ENCODE measurements at regions not wholly inside any gene's neighbourhood (a gene's known extent, or its start where the extent isn't known, plus 50 kb on each side); places are given as distances from the start of the nearest gene placed in this dataset.

DNA sequence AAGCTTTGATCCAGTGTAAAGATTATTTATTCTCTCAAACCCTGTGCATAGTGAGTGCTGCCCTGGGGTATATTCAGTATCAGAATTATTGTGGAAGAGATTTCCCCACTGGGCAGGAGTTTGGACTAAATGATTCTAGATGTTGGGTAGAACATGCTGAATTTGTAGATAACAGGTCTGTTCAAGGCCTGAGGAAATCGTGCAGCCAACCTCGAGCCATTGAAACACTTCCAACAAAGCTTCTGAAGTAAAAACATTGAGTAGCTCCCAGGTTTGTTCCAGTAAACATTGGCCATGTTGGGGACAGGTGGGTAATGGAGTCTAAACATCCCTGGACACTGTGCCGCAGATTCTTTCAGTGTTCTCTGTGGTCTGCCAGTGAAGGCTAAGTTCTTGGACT is 87.5 kb downstream of the LLPH start:
- no peak for DNase-seq

DNA sequence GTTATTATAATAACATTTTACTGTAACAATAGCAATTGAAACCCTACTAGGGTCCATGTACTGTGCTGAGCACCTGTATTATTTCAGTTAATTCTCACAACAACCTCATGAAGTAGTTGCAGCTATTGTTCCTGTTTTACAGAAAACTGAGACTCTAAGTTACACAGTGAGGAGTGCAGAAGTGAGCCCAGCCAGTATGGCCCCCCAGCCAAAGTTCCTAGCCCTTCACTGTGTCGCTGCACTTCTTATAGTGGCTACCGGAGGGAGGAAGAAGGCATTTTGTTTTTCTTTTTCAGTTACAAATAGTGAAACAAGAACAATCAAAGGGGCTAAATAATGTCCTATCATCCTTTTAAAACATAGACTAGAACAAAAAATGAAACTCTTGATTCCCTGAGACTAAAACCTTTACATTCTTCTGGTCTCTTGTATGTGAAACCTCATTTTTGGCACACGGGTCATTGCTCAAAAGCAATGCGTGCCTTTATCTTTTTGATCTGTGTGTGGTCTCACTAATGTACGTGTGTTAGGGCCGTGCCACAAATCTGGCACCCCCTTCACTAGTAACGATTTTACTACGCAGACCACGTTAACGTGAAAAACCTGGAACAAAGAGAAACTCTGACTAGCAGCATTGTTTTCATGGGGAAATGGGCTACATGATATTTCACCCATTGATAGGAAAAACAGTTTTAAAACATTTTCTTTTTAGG is 88.7 kb downstream of the LLPH start:
- no peak for DNase-seq

DNA sequence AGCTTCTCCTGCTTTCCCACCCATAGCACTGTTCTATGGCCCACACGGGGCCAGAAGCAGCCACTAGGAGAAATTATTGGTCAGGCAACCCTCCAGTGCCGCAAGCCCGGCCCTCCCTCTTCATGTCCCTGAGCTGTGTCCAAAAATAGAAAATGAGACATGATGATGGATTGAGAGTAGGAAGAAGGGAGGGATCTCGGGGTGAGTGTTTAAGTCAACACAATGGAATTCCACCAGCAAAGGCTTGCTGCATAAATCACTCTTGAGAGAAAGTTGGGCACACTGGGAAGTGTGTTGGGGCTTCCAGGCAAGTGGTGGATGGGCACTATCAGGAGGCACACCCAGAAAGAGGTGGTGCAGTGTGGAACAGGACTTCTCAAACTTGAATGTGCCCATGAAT is 94.2 kb downstream of the LLPH start:
- DNase-seq, result peak; percentile 70

DNA sequence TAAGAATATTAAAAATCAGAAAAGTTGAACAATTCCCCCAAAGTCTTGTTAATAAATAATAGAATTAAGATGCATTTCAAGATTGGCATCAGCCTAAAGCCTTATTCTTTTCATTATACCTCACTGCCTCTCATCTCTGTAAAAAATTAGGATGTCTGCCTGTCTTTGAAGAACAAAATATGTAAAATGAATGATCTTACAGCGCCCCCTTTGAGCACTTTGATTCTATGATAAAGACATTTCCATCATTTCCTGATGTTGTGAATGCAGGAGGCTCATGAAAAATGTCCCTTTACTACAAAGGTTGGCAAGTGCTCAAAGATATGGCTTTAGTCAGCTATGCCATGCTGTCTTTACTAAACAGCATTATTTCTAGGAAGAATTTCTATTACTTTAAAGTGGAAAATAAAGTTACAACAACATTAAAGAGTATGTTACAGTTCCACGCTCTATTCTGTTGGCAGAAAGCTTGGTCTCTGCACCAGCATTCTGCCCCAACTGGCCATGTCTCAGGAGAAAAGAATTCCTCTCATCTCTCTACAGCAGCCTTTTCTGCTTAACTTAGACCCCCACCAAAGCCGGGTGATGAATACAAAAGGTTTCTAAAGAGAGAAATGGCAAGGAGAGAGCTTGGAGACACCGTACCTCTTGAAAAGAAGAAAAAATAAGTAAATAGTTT is 95.1 kb downstream of the LLPH start:
- DNase-seq, result no peak

DNA sequence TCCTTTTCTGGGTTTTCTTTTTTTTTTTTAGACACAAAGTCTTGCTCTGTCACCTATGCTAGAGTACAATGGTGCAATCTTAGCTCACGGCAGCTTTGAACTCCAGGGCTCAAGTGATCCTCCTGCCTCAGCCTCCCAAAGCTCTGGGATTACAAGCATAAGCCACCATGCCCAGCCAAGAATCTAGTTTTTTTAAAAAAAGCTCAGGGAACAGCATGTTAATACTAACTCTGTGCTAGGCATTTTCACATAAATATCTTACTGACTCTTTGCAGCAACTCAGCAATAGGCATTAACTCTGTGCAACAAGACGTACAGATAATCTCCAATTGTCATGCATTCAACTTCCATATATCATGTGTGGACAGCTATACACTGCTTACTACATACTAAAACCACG is 97.4 kb downstream of the LLPH start:
- DNase-seq, result no peak

DNA sequence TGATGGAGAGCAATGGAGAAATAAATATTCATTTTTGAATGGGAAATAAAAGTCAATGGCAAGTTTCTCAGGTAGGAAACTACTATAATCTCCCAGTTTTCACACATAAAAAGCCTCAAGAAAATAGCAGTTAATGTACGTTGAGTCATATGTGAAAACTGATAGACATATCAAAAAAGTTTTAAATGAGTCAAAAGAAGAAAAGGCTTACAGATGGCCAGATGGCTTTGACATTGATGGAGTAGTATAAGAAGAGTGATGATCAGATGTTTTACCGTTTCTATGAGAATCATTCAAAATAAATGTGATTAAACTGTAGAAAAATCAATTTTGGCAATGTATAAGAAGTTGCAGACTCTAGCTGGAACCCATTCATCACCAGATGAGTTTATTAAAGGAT is 97.8 kb downstream of the LLPH start:
- no peak for DNase-seq

DNA sequence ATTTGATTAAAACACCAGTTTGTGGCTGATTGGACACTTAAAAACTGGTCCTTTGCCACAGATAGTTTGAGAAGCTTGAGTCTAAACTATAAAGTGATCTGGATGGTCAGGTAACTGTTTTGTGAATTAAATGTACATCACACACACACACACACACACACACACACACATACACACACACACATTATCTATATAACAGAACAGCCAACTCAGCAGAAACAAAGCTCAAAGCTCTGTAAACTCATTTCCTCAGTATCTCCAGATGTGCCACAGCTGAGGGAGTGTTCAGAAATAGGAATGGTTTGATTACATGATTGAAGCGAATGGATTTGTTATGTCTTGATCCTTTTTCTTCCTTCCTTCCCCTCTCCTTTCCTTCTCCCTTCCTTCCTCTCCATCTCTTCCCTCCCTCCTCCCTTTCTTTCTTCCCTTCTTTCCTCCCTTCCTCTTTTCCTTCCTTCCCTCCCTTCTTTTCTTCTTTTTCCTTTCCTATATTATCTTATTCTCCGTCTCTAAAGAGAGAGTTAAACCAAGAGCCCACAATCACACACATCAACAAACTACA is 100.3 kb downstream of the LLPH start:
- DNase-seq, result no peak

DNA sequence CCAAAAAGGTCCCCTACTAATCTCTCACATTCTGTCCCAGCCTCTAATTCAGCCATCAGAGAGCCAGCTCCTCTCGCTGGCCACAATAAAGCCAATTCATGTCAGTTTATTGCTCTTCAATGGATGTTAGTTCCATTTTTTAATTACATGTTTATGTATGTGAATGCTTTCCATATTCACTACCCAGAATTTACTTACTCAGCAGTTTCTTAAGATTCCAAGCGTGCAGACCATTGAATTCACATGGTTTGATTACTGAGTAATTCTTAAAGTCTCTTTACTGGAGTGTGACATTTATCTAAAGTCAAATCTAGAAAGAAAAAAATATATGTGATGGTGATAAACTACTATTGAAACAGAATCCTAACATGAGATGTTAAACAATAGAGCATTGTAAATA is 102.2 kb downstream of the LLPH start:
- no peak for DNase-seq

DNA sequence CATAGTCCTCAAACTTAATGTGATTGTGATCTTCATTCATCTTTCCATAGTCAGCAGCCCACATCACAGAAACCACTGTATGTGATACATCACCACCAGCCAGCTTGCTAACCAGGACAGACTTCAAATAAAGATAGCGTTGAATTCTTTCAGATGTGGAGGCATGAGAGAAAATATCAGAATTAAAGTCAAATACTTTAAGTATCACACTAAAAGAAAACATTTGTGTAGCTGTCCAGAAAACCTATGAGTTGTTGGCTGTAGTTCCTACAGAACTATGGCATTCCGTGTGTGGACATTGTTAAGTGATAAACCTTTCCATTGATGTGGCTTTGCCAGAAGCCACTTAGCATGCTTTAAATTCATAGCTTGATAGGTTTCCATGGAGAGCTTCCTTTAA is 105.1 kb downstream of the LLPH start:
- DNase-seq, result no peak

DNA sequence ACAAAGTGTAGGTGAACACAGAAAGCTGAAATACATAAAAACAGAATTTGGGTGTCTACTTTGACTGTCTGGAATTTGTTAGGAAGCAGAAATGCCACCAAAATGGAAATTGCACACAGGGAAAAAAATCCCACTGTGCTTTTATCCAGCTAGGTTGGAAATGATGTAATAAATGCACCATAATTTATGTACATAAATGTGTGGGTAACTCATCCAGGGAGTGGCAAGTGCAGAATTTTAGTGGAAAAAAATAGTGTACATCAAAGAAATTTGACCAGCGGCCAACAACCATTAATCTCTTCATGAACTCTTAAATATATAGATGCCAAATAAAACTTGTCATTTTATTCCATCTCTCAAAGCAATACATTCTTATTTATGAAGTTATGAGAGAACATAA is 105.6 kb downstream of the LLPH start:
- DNase-seq, result no peak

DNA sequence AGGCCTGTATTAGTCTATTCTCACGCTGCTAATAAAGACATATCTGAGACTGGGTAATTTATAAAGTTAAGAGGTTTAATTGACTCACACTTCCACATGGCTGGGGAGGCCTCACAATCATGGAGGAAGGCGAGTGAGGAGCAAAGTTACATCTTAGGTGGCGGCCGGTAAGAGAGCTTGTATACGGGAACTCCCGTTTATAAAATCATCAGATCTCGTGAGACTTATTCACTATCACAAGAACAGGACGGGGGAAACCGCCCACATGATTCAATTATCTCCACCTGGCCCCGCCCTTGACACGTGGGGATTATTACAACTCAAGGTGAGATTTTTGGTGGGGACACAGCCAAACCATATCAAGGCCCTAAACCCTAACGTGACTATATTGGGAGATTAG is 110.1 kb downstream of the LLPH start:
- no peak for DNase-seq

DNA sequence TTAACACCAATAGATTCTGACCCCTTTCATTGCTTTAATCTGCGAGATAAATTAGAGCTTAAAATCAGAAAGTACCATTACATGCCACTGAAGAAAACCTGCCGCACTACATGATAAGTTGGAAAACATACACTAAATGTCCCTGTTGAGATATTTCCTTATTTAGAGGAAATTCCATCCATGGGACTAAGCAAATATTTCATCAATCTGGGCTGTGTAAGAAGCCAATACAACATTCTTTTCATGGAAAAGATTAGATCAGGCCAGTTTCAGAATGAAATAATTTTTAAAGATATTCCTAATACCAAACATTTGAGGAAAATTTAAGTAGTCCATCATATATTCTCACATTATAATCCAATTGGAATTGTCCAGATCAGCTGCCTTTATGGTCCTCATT is 112.8 kb downstream of the LLPH start:
- no peak for DNase-seq

Measured in islet precursor cell (in vitro differentiated cells).